ENCODE measurements at regions not wholly inside any gene's neighbourhood (a gene's known extent, or its start where the extent isn't known, plus 50 kb on each side); places are given as distances from the start of the nearest gene placed in this dataset.

GRCh38 chr6:137353842-137354397 lies 134.7 kb upstream of the IFNGR1 start (continued):
- TF ChIP-seq PRDM2 (tag by site-specific recombination; IDR thresholded peaks at IDR 0.05; ENCODE audit: borderline replicate concordance) (no peak), ZNF704 (tag by site-specific recombination; IDR thresholded peaks at IDR 0.05) (no peak), ZNF341 (tag by site-specific recombination; IDR thresholded peaks at IDR 0.05; ENCODE audit: low read depth) (no peak), ZNF830 (tag by site-specific recombination; IDR thresholded peaks at IDR 0.05; ENCODE audit: low read depth) (no peak), ZFP3 (tag by site-specific recombination; IDR thresholded peaks at IDR 0.05; ENCODE audit: low read depth) (no peak), KLF16 (tag by site-specific recombination; IDR thresholded peaks at IDR 0.05) (no peak), ZNF398 (tag by site-specific recombination; IDR thresholded peaks at IDR 0.05) (no peak), ZNF202 (tag by site-specific recombination; IDR thresholded peaks at IDR 0.05; ENCODE audit: borderline replicate concordance) (no peak), ZBTB11 (tag by site-specific recombination; conservative IDR thresholded peaks at IDR 0.05; ENCODE audit: low read depth) (no peak)

- Histone ChIP-seq H3K27ac (ENCODE audit: extremely low read depth, low read depth, low read length) (no peak overlapping the region), H3K36me3 (ENCODE audit: control insufficient read depth in 2 of 2, insufficient read depth in 1 of 2, low read length in 2 of 2) (no peaks in the 10 kb centered on the region), H3K9me3 (ENCODE audit: control insufficient read depth, insufficient read depth, low read depth, low read length) (no peaks in the 10 kb centered on the region), H3K4me1 (ENCODE audit: control insufficient read depth, insufficient read depth, low read length) (no peaks in the 10 kb centered on the region), H3K4me3 (ENCODE audit: low read depth, low read length) (no peak overlapping the region)
- POLR2A ChIA-PET, result no interaction called here
- CTCF ChIA-PET, result no interaction called here
- TF ChIP-seq ZNF132 (tag by site-specific recombination; IDR thresholded peaks at IDR 0.05; ENCODE audit: borderline replicate concordance) (no peak), ZNF571 (tag by site-specific recombination; IDR thresholded peaks at IDR 0.05) (no peak), ZNF560 (tag by site-specific recombination; IDR thresholded peaks at IDR 0.05; ENCODE audit: borderline replicate concordance) (no peak), HOXC10 (CRISPR knock-in tag; IDR thresholded peaks at IDR 0.05) (no peak), ZBTB26 (tag by site-specific recombination; optimal IDR thresholded peaks at IDR 0.05) (no peak), ZNF548 (tag by site-specific recombination; IDR thresholded peaks at IDR 0.05) (no peak), ZNF585B (tag by site-specific recombination; IDR thresholded peaks at IDR 0.05) (no peak), ZNF561 (tag by site-specific recombination; IDR thresholded peaks at IDR 0.05; ENCODE audit: borderline replicate concordance) (no peak), REPIN1 (tag by site-specific recombination; IDR thresholded peaks at IDR 0.05; ENCODE audit: low read depth) (no peak), ZNF544 (tag by site-specific recombination; IDR thresholded peaks at IDR 0.05) (no peak), KLF16 (tag by site-specific recombination; IDR thresholded peaks at IDR 0.05) (no peak), ZNF2 (tag by site-specific recombination; IDR thresholded peaks at IDR 0.05) (no peak), ZNF175 (tag by site-specific recombination; IDR thresholded peaks at IDR 0.05) (no peak), ZNF830 (tag by site-specific recombination; IDR thresholded peaks at IDR 0.05; ENCODE audit: low read depth) (no peak), KLF7 (tag by site-specific recombination; IDR thresholded peaks at IDR 0.05; ENCODE audit: borderline replicate concordance) (no peak)
These were observed 134.2 kb upstream of the IFNGR1 start for GRCh38 chr6:137353346-137353745.
